Urothelium cell line (cell line): ENCODE measurements at regions not wholly inside any gene's neighbourhood (a gene's known extent, or its start where the extent isn't known, plus 50 kb on each side); places are given as distances from the start of the nearest gene placed in this dataset.
"Not testable (repeated sequence)": the region's sequence is repeated elsewhere in the genome, so short reads cannot be mapped to it uniquely, and the experiment has no call there.

Source experiments
- DNase-seq: peaks from one replicate; pipeline ENCODE4 v3.0.0; 2011; ENCODE audit warnings: low spot score, mixed read lengths
- FAIRE-seq: peaks from 2 replicates; lab custom pipeline; 2011; peaks lifted over from hg19 to GRCh38; lab: Jason Lieb, UNC

DNA sequence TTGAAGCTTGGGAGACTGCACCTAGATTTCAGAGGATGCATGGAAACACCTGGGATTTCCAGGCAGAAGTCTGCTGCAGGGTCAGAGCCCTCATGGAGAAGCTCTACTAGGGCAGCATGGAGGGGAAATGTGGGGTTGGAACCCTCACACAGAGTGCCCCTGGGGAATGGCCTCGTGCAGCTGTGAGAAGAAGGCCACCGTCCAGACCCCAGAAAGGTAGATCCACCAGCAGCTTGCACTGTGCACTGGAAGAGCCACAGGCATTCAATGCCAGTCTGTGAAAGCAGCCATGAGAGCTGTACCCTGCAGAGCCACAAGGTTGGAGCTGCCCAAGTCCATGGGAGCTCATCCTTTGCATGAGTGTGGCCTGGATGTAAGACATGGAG lies 285.3 kb upstream of the FAM174A start:
- DNase-seq, result no peak
- FAIRE-seq, result no peak

DNA sequence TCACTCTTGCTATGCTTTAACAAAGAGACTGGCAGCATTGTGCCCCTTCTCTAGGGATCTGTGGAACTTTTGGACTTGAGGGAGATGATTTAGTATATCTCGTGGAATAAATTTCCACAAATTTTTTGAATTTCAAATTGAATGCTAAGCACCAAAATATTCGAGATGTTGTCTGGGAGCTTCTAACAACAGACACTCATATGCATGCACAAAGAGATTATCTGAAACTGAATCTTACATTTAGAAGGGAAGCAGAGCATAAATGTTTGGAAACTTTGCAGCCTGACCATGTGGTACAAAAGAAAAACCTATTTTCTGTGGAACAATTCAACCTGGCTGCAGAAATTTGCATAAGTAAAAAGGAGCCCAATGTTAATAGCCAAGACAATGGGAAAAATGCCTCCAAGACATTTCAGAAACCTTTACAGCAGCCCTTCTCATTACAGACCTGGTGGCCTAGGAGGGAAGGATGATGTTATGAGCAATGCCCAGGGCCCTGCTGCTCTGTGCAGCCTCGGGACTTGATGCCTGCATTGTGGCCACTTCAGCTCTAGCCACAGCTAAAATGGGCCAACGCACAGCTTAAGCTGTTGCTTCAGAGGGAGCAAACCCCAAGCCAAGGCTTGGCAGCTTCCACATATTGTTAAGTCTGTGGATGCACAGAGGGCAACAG lies 285.8 kb upstream of the FAM174A start:
- FAIRE-seq (no peak), DNase-seq (no peak)

DNA sequence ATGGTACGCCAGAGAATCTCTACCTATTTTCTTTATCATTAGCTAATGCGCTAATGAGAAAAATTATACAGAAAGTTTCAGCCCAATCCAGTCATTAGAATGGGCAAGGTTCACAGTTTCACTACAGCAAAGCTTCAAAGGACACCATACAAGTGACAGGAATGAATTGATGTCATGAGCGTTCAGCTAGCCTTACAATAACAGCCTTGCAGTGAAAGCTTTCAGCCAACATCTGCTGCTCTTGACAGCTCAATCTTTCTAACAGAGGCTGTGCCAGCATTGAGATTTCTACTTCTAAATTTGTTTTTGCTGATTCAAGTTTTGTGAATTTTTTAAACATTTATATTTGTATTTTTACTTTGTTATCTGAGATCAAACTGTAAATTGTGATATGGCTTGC lies 302.4 kb upstream of the FAM174A start:
- DNase-seq, result no peak
- FAIRE-seq, result no peak

DNA sequence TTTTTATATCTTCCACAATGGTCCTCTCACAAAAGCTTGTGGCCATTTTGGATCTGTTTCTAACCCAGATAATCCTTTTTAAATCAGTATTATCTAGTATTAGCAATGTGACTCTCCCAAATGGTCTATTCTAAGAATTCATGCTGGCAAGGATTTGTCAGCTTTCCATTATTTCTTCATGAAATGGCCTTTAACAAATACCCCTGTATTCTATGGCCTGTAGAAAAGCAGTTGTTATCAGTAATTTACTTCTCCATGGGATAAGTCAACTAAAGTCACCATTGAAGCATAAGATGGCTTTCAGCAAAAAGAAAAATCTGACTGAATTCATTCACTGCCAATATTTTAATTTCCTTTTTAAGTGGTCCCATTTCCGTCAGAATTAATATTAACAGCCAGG lies 346.4 kb upstream of the FAM174A start:
- FAIRE-seq, result no peak
- DNase-seq, result no peak

DNA sequence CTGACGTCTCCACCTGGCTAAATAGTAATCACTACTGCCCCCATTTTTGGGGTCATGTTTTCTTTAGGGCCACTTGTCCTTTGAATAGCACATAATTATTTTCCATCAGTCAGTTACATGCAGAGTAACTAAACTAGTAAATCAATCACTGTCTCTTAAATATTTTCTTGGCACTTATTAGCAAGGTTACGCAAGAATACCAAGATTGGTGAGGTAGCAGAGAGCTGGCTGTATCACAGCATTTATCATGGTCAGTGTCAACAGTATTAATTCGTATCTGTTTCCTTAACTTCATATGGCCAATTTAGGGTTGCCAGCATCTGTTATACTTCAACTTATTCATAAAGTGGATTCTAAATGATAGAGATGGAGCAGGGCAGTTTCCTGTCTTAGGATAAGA lies 346.8 kb upstream of the FAM174A start:
- DNase-seq, result no peak
- FAIRE-seq, result no peak

DNA sequence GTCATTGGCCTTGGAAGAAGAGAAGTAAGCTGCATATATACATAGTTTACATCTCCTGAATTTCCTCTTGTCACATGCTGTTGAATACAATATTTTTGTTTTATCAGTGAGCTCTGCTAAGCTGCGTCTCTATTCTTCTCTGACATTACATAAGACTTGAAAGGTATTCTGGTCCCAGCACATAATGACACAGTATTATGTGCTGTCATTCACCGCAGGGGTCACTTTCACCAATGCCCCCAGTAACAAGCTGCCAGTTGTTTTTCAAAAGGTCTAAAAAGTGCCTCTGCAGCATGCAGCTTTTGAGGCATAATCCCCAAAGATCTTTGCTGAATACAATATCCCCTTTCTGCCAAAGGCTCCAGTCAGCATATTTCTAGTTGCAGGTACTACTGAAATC lies 349.0 kb upstream of the FAM174A start:
- no peak for FAIRE-seq

DNA sequence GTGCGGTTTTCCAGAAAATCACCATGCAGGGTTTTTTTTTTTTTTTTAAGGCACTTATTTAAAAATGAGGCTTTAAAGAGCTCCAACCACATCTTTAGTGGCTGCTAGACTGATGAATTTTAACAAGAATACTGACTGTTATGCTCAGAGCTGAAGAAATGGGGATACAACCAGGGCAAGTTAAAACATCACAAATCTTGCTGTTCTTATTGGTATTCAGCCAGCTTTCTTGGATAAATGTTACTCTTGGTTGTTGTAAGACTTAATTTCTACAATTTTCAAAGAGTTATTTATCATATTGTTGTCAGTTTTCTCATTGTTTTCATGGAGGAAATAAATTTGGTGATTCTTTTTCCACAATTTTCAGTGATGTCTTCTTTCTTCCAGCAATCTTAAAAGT lies 352.8 kb upstream of the FAM174A start:
- FAIRE-seq (no peak), DNase-seq (no peak)

More for the DNA sequence above, 349.0 kb upstream of the FAM174A start:
- DNase-seq, result no peak

DNA sequence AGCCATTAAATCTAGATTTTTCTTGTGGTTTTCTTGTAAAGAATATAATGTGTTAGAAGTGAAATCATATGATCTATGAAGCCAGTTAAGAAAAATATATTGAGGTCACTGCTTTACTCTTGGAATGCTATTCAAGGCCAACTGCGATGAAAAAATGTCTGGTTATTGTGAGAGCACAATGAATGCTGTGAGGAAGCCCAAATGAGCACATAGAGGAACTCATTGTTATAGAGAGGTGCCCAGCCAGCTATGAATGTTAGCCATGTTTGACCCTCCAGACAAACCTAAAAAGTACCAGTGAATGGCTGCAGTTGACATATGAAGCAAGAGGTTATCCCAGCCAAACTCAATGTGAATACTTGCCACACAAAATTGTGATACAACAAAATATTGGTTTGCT lies 359.8 kb upstream of the FAM174A start:
- DNase-seq (no peak), FAIRE-seq (no peak)

DNA sequence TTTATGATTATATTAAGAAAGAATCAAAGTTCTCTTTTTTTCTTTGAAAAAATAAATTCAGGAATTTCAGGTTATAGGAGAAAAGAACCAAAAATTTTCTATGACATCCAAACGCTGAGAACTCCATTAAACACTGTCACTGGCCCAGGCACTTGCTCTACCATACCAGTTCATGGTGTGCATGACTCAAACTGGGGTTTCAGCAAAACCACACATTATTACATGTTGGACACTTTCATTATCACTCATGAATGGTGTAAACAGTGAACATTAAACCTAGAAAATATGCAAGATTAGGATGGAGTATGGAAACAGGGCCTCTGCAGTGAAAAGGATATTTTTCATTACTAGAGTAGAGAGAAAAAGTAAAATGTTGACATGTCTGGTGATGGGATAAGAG lies 369.9 kb upstream of the FAM174A start:
- FAIRE-seq, result no peak
- no peak for DNase-seq

DNA sequence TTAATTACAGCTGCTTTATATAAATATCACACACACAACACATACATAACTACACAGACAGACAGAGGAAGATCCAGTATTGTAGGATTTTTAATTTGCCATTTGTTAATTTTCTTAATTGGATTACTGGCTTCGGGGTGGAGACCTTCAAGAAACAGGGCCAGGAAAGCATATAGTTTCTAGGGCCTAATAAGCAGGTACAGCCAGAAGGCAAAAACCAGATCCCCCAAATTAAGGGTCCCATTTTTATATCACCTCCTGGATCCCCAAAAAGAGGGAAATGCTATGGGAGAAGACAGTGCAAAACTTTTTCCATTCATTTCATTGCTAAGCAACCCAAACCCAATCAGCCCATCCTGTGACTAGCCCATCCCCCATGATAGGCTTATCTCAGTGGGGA lies 373.3 kb upstream of the FAM174A start:
- DNase-seq (no peak), FAIRE-seq (no peak)

DNA sequence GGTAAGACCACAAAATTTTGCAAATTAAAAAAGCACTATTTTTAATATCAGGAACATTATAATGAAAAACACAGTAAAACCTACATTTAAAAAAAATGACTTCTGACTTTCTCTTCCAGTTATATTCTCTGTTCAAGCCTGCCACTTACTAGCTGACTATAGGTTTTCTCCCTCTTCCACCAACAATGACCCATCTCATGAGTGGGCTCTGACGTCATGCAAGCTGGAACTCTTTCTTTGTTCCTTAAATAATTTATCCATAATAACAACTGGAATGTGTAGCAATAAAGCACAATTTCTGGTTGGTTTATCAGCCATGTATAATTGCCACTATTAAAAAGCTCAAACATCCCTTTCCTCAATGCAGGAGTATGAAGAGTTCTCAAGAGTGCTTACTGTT lies 378.1 kb upstream of the FAM174A start:
- no peak for DNase-seq
- no peak for FAIRE-seq

DNA sequence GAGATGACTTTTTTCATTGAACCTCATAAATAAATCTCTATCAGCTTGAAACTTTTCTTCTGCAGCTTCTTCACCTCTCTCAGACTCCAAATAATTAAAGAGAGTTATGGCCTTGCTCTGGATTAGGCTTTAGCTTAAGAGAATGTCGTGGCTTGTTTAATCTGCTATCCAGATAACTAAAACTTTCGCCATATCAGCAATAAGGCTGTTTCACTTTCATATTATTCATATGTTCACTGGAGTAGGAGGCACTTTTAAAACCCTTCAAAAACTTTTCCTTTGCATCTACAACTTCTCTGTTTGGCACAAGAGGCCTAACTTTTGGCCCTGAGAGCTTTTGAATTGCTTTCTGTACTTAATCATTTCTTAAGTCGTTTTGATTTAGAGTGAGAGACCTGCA lies 386.9 kb upstream of the FAM174A start:
- no peak for FAIRE-seq
- no peak for DNase-seq

DNA sequence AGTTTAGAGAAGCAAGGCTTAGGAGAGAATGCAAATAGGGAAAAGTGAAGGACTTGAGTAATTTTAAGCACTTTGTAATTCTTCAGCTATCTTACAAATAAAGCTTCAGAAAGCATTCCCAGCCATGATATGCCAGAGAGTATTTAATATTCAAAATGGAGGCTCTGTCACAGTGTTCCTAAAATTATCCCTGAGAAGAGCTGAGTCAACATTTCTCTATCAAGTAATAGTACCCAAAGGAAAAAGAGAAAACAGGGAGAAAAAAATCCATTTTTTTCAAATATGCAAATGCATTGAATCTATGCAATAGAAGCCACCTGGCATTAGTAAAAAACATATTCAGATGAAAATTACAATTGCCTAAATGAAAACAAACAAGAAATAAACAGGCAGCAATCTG lies 392.6 kb upstream of the FAM174A start:
- DNase-seq (no peak), FAIRE-seq (no peak)

DNA sequence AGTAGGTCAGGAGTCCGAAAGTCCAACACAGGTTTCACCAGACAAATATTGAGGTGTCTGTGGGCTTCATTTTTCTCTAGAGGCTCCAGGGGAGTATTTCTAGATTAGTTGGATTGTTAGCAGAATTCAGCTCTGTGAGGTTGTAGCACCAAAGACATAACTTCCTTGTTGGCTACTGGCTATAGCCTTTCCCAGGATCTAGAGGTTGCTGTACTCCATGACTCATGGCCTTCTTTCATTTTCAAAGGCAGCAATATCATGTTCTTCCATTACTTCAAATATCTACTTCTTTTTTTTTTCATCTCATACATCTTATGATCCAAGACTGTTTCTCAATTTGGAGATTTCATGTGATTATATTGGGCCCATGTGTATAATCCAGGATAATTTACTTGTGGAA lies 404.0 kb upstream of the FAM174A start:
- DNase-seq, result no peak
- FAIRE-seq, result no peak

DNA sequence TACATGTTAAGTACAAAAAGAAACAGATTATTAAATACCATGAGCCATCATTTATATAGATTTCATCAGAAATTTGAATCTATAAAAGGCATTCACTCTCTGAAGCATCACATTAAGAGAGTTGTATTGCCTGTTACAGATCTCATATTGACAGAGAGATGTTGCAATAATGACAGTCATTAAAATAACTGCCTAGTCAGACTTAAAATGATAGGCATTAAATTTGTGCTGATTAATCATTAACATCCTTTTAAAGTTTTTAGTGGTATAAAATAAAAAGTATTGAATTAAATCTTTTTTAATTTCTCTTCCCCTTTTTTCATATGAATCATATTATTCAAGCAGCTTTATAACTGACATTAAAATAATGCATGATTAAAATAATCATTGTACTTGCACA lies 404.9 kb upstream of the FAM174A start:
- DNase-seq (no peak), FAIRE-seq (no peak)

DNA sequence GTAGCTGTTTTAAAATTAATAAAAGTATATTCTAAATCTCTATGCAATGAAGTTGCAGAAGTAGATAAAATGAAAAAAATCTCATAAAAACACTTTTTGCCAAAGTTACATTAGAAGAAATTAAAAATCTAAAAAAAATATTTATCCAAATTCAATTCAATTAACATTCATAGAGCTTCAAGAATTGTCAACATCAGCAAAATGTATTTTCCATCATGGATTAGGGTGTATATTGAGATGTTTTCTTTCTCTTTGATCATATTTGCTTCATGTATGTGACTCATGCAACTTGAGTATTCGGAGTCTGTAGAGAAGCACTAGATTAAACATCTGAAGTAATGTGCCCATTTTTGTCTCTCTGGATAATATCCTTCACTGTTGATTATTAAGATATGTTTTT lies 415.3 kb upstream of the FAM174A start:
- FAIRE-seq (no peak), DNase-seq (no peak)

DNA sequence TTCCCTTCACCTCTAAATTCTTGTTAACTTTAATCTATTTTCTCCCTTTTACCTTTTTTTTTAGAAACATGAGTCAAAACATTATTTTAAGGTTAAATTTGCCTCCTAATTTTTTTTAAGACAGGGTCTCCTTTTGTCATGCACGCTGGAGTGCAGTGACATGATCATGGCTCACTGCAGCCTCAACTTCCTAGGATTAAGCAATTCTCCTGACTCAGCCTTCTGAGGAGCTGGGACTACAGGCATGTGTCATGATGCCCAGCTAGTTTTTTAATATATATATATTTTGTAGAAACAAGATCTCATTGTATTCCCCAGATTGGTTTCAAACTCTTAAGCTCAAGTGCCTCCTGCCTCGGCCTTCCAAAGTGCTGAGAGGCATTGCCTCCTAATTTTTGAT lies 424.7 kb upstream of the FAM174A start:
- no peak for FAIRE-seq
- DNase-seq, result no peak

DNA sequence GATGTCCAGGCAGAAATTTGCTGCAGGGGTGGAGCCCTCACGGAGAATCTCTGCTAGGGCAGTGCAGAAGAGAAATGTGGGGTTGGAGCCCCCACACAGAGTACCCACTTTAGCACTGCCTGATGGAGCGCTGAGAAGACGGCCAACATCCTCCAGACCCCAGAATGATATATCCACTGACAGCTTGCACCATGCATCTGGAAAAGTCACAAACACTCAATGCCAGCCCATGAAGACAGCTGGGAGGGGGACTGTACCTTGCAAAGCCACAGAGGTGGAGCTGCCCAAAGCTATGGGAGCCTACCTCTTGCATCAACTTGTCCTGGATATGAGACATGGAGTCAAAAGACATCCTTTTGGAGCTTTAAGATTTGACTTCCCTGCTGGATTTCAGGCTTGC lies 426.3 kb upstream of the FAM174A start:
- FAIRE-seq (no peak), DNase-seq (no peak)

DNA sequence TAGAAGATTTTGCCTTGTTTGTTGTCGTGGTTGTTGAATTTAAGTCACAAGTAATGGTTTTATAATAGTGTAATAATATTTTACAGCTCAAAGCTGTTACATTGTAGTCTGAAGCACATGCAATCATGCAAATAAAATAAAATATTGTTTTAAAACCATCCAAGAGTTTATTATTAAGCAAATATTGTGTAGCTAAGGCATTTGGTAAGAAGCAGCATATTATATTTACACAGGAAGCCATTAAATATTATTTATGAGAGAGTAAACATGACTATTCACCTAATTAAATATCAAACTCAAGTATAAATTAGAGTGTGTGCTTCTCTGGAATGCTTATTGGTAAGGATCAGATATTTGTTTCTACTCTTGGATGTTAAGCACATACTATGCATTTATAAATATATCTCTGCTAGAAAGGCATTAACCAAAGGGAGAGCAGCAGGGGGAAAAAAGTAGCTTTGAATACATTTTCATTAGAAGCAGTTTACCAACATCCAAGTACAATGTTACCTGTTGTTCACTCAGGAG lies 431.5 kb upstream of the FAM174A start:
- not testable (repeated sequence) for DNase-seq, FAIRE-seq

DNA sequence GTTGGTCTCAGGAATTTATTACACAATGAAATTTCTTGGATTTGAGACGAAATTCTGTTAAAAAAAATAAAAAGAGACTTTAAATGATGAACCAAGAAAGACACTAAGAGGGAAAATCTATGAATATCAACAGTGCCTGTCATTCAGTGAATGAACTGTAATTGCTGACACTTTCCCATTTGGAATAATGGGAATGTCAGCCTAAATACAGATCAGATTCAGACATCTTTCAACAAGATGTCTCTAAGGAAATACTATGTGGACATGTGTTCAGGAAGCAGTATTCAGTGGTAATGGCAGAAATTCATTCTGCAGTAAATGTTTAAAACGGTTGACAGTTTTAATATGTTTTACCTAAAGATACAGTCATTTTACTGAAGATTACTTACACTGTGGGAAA lies 433.7 kb upstream of the FAM174A start:
- FAIRE-seq, DNase-seq: not testable (repeated sequence)

DNA sequence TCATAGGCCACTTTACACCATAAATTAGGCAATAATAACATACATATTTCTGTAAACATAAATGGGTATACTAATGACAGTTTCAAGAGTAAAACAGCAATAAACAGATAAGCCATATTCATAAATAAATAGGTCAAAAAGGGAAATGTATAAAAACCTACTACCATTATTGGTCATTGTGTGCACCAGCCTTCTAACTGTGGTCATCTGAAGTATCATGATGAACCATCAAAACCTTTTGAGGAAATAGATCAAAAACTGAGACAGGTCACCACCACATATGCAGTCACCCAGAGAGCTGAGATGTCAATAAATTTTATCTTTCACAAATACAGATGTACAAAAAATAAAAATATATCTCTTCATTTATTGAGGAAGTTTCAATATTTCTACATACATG lies 438.8 kb upstream of the FAM174A start:
- not testable (repeated sequence) for DNase-seq, FAIRE-seq

DNA sequence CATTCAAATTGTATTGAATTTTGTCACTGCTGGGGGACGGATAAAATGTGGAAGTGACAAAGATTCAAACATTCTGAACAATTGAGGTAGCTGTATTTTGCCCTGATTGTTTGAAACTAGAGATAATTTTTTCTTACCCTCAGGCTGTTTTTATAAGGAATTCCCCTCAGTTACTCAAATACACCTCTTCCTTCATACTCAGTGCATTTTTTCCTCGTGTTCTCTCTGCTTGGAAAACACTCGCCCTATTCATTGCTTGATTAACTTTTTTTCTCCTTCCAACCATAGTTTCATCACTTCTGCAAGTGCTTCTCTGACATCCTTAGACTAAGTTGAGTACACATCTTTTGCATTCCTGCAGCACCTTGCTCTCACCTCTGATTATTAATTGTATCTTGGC lies 454.5 kb upstream of the FAM174A start:
- not testable (repeated sequence) for FAIRE-seq, DNase-seq

DNA sequence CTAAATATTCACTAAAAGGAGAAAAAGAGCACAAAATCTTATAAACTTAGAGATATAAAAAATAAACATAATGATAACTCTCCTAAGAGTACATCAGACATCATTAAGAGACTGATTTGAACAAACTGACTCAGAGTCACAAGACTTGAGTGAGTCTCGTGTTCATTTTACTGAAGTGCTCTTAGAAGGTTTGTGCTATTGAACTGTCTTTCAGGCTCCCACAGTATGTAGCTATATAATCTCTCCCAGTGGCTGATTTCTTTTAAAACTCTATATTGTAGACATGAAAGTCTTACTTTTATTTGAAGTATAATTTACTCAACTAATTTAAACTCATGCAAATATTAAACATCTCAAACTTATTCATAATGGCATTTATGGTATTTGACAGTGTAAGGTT lies 456.0 kb upstream of the FAM174A start:
- DNase-seq, FAIRE-seq: not testable (repeated sequence)
